ENCODE measurements at regions not wholly inside any gene's neighbourhood (a gene's known extent, or its start where the extent isn't known, plus 50 kb on each side); places are given as distances from the start of the nearest gene placed in this dataset.

GRCh38 chr7:340979-341694, 51.2 kb downstream of the FOXL3 start:
- Mint-ChIP-seq H3K27ac (no peak overlapping the region), H3K9me3 (no peaks in the 10 kb centered on the region), H3K36me3 (ENCODE audit: low read depth) (no peaks in the 10 kb centered on the region), H3K4me1 (no peaks in the 10 kb centered on the region), H3K27me3 (no peaks in the 10 kb centered on the region), H3K4me3 (no peak overlapping the region)
- DNase-seq (no peak), ATAC-seq (ENCODE audit: low read depth) (no peak)
- CTCF ChIA-PET: no interaction called here
- POLR2A ChIA-PET: no interaction called here
- TF ChIP-seq CTCF (IDR thresholded peaks at IDR 0.05): no peak
- intact Hi-C loops (cut with micrococcal nuclease): no loop called here

DNA sequence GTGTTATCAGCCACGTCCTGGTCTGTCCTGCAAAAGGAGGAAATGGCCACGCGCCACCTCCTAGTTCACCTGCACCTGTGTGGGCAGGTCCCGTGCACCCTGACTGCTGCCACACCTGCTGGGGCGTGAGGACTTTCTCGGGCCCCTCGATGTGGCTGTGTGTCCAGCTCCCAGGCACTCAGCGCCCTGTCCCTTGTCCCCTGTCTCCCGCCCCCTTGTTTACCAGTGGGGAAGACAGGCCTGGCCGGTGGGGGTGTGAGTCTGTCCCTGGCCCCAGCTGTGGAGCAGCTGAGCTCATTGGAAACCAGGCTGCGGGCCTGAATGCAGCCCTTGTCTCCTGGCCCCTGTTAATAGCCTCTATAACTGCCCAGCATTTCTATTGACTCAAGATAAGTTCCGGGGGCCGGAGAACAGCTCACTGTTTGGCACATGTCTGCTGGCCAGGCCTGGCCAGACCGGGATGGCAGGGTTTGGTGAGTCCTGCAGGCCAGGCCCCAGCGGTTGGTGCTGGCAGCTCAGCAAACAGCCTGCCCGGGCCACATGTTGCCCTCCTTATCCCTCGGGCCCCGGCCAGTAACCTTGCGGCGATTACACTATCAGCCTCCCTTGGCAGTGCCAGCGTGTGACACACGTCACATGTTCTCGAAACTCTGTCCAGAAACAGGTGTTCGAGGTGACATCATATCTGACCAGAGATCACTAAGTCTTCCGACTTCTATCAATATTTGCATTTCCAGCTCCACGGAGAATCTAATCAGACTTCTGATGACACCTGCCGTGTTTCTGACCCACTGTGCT, 52.1 kb downstream of the FOXL3 start:
- no peak for DNase-seq
- Mint-ChIP-seq H3K27me3 (no peaks in the 10 kb centered on the region), H3K36me3 (ENCODE audit: low read depth) (no peaks in the 10 kb centered on the region), H3K4me3 (no peak overlapping the region), H3K9me3 (no peaks in the 10 kb centered on the region), H3K27ac (no peak overlapping the region), H3K4me1 (no peaks in the 10 kb centered on the region)
- POLR2A ChIA-PET: no interaction called here
- intact Hi-C loops (cut with micrococcal nuclease): no loop called here
- ATAC-seq (ENCODE audit: low read depth): no peak
- TF ChIP-seq CTCF (IDR thresholded peaks at IDR 0.05): no peak
- CTCF ChIA-PET: no interaction called here

DNA sequence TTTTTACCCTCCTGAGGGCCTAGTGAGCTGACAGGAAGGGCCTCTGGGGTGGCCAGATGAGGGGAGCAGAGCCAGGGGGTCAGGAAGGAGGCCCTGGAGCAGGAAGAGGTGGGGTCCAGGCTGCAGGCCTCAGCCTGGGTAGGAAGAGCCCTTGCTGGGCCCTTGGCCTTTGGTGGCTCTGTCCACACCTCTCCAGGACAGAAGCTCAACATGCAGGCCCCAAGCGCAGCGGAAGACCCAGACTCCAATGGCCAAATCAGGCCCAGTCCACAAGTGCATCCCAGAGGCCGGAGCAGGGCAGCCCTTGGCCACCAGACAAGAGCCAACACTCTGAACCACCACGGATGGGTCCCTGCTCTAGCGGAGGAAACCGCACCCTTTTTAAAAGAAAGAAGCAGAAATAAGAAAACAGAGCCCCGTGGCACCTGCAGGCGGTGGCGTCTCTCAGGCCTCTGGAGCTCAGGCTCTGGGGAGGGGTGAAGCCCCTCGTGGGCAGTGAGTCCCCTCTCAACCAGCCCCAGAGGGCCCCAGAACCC, 52.8 kb downstream of the FOXL3 start:
- POLR2A ChIA-PET: no interaction called here

GRCh38 chr7:343227-343822, 53.4 kb downstream of the FOXL3 start:
- Mint-ChIP-seq H3K9me3 (no peaks in the 10 kb centered on the region), H3K4me1 (no peaks in the 10 kb centered on the region)

More for the DNA sequence above, 52.8 kb downstream of the FOXL3 start:
- Mint-ChIP-seq H3K27me3 (no peaks in the 10 kb centered on the region), H3K36me3 (ENCODE audit: low read depth) (no peaks in the 10 kb centered on the region), H3K27ac (no peak overlapping the region), H3K4me3 (no peak overlapping the region), H3K4me1 (no peaks in the 10 kb centered on the region), H3K9me3 (no peaks in the 10 kb centered on the region)
- ATAC-seq (ENCODE audit: low read depth) (no peak), DNase-seq (no peak)
- intact Hi-C loops (cut with micrococcal nuclease): no loop called here
- CTCF ChIA-PET: no interaction called here
- no peak for TF ChIP-seq CTCF (IDR thresholded peaks at IDR 0.05)

More at GRCh38 chr7:343227-343822, 53.4 kb downstream of the FOXL3 start:
- no peak overlapping the region for H3K27ac Mint-ChIP-seq
- ChIA-PET POLR2A (no interaction called here), CTCF (no interaction called here)
- intact Hi-C loops (cut with micrococcal nuclease): no loop called here
- H3K27me3 Mint-ChIP-seq: no peaks in the 10 kb centered on the region
- TF ChIP-seq CTCF (IDR thresholded peaks at IDR 0.05): no peak
- H3K36me3 Mint-ChIP-seq (ENCODE audit: low read depth): no peaks in the 10 kb centered on the region
- ATAC-seq (ENCODE audit: low read depth): no peak
- DNase-seq: no peak
- H3K4me3 Mint-ChIP-seq: no peak overlapping the region
